CD4-positive, alpha-beta memory T cell (primary cell): ENCODE measurements at regions not wholly inside any gene's neighbourhood (a gene's known extent, or its start where the extent isn't known, plus 50 kb on each side); places are given as distances from the start of the nearest gene placed in this dataset.

ENCODE experiments used
- CTCF ChIA-PET: fragments of 350-600 bp; sonication (Branson Sonifier 250); formaldehyde crosslinking; loops from one replicate; lab custom pipeline; 2021; ENCODE audit warnings: inconsistent platforms; ENCODE audit not compliant: partially characterized antibody; lab: Charles Lee
- POLR2A ChIA-PET: fragments of 350-600 bp; sonication (Branson Sonifier 250); formaldehyde crosslinking; loops from one replicate; lab custom pipeline; 2021; ENCODE audit not compliant: partially characterized antibody; lab: Charles Lee
- DNase-seq, 5 donors: peaks; one replicate each; pipeline versions ENCODE4 v3.0.0 to v3.0.0-alpha.2; 2020 to 2022; ENCODE audit warnings: mixed read lengths in 1 of 5
- H3K27ac ChIP-seq: one replicate; pipeline ENCODE4 v1.7.0; 2013; ENCODE audit warnings: low read depth, low read length
- H3K27me3 ChIP-seq: 2 replicates; pipeline ENCODE4 v1.7.0; 2013; ENCODE audit warnings: mild to moderate bottlenecking, low read length, moderate library complexity; ENCODE audit not compliant: insufficient read depth
- H3K36me3 ChIP-seq: 2 replicates; pipeline ENCODE4 v1.7.0; 2013; ENCODE audit warnings: mild to moderate bottlenecking, low read length, moderate library complexity; ENCODE audit not compliant: insufficient read depth
- H3K4me1 ChIP-seq: 2 replicates; pipeline ENCODE4 v1.7.0; 2013; ENCODE audit warnings: mild to moderate bottlenecking, low read length, moderate library complexity; ENCODE audit not compliant: insufficient read depth
- H3K4me3 ChIP-seq, 2 donors: one replicate each; pipeline ENCODE4 v1.7.0; 2013; ENCODE audit warnings: low read length in 2 of 2, mild to moderate bottlenecking in 1 of 2
- H3K9me3 ChIP-seq, 2 donors: one replicate each; pipeline ENCODE4 v1.7.0; 2013; ENCODE audit warnings: low read length in 2 of 2, control low read depth in 1 of 2; ENCODE audit not compliant: control insufficient read depth in 1 of 2
- H3K27ac Mint-ChIP-seq, 7 donors: one replicate each; pipeline ENCODE4 v1.8.0; 2020 to 2021; ENCODE audit warnings: mixed read lengths in 7 of 7, mild to moderate bottlenecking in 6 of 7, inconsistent platforms in 3 of 7, moderate library complexity in 3 of 7
- H3K27me3 Mint-ChIP-seq, 2 donors: one replicate each; pipeline ENCODE4 v1.8.0; 2020 to 2021; ENCODE audit warnings: mixed read lengths in 2 of 2
- H3K36me3 Mint-ChIP-seq, 2 donors: one replicate each; pipeline ENCODE4 v1.8.0; 2020 to 2021; ENCODE audit warnings: mixed read lengths in 2 of 2, inconsistent platforms in 1 of 2, mild to moderate bottlenecking in 1 of 2
- H3K4me1 Mint-ChIP-seq, 4 donors: one replicate each; pipeline ENCODE4 v1.8.0; 2020 to 2021; ENCODE audit warnings: mixed read lengths in 4 of 4, mild to moderate bottlenecking in 1 of 4
- H3K4me3 Mint-ChIP-seq, 8 donors: one replicate each; pipeline ENCODE4 v1.8.0; 2020 to 2021; ENCODE audit warnings: mixed read lengths in 8 of 8, mild to moderate bottlenecking in 7 of 8, moderate library complexity in 6 of 8, inconsistent platforms in 3 of 8
- H3K9me3 Mint-ChIP-seq, 8 donors: one replicate each; pipeline ENCODE4 v1.8.0; 2020 to 2021; ENCODE audit warnings: mixed read lengths in 8 of 8, mild to moderate bottlenecking in 5 of 8, inconsistent platforms in 3 of 8, moderate library complexity in 1 of 8
- intact Hi-C: fragments of 100-400 bp; cut with micrococcal nuclease; formaldehyde crosslinking; loops from one replicate; pipeline ENCODE4 v1.15.1; 2023

- intact Hi-C loops, result no loop called here
- Histone ChIP-seq H3K4me3 (no peak overlapping the region), H3K36me3 (no peaks in the 10 kb centered on the region), H3K9me3 (no peaks in the 10 kb centered on the region), H3K27ac (no peak overlapping the region), H3K27me3 (no peaks in the 10 kb centered on the region), H3K4me1 (no peaks in the 10 kb centered on the region)
- H3K4me3 Mint-ChIP-seq, result no peak overlapping the region
- no peaks in the 10 kb centered on the region for H3K36me3 Mint-ChIP-seq
- peaks cover 0 to 3% of the 10 kb centered on the region in 2 donors for H3K27me3 Mint-ChIP-seq
- H3K9me3 Mint-ChIP-seq, result no peaks in the 10 kb centered on the region
- POLR2A ChIA-PET, result no interaction called here
- DNase-seq, result no peak
- no peaks in the 10 kb centered on the region for H3K4me1 Mint-ChIP-seq
- CTCF ChIA-PET, result no interaction called here
- H3K27ac Mint-ChIP-seq, result no peak overlapping the region
Measured at GRCh38 chr1:203569490-203570318, 56.9 kb upstream of the ATP2B4 start.

DNA sequence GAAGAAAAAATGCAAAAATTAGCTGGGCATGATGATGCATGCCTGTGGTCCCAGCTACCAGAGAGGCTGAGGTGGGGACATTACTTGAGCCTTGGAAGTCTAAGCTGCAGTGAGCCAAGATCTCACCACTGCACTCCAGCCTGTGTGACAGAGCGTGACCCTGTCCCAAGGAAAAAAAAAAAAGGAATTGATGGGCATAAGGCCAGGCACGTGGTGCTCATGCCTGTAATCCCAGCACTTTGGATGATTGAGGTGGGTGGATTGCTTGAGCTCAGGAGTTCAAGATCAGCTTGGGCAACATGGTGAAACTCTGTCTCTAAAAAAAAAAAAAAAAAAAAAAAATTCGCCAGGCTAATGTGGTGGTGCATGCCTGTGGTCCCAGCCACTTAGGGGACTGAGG, 55.8 kb upstream of the ATP2B4 start:
- Mint-ChIP-seq H3K36me3 (no peaks in the 10 kb centered on the region), H3K9me3 (no peaks in the 10 kb centered on the region), H3K4me3 (no peak overlapping the region), H3K27me3 (peaks cover 0 to 3% of the 10 kb centered on the region in 2 donors), H3K4me1 (no peaks in the 10 kb centered on the region), H3K27ac (no peak overlapping the region)
- ChIA-PET CTCF (no interaction called here), POLR2A (no interaction called here)
- H3K27ac ChIP-seq, result no peak overlapping the region
- H3K4me1 ChIP-seq, result no peaks in the 10 kb centered on the region
- intact Hi-C loops, result no loop called here
- DNase-seq, result no peak
- H3K36me3 ChIP-seq, result no peaks in the 10 kb centered on the region
- H3K4me3 ChIP-seq, result no peak overlapping the region
- H3K27me3 ChIP-seq, result no peaks in the 10 kb centered on the region
- no peaks in the 10 kb centered on the region for H3K9me3 ChIP-seq

GRCh38 chr1:203571661-203572060, 55.0 kb upstream of the ATP2B4 start:
- Mint-ChIP-seq H3K27ac (no peak overlapping the region), H3K27me3 (peaks cover 0 to 3% of the 10 kb centered on the region in 2 donors), H3K9me3 (no peaks in the 10 kb centered on the region), H3K36me3 (no peaks in the 10 kb centered on the region), H3K4me1 (no peaks in the 10 kb centered on the region), H3K4me3 (no peak overlapping the region)
- DNase-seq, result no peak
- H3K36me3 ChIP-seq, result no peaks in the 10 kb centered on the region
- no peak overlapping the region for H3K4me3 ChIP-seq
- POLR2A ChIA-PET, result interaction anchor here (1.1 kb wide), 1 partner anchor 43 kb away, joined by 3 read pairs; no protein-coding TSS in a partner anchor
- no peaks in the 10 kb centered on the region for H3K9me3 ChIP-seq
- intact Hi-C loops, result no loop called here
- H3K27ac ChIP-seq, result no peak overlapping the region
- H3K4me1 ChIP-seq, result no peaks in the 10 kb centered on the region
- no peaks in the 10 kb centered on the region for H3K27me3 ChIP-seq
- CTCF ChIA-PET, result no interaction called here

GRCh38 chr1:203572134-203572625, 54.5 kb upstream of the ATP2B4 start:
- Histone ChIP-seq H3K27me3 (no peaks in the 10 kb centered on the region), H3K9me3 (no peaks in the 10 kb centered on the region), H3K36me3 (no peaks in the 10 kb centered on the region), H3K4me1 (no peaks in the 10 kb centered on the region), H3K4me3 (no peak overlapping the region), H3K27ac (no peak overlapping the region)
- ChIA-PET CTCF (no interaction called here), POLR2A (interaction anchor here (1.1 kb wide), 1 partner anchor 44 kb away, joined by 3 read pairs; no protein-coding TSS in a partner anchor)
- intact Hi-C loops, result no loop called here
- no peak overlapping the region for H3K4me3 Mint-ChIP-seq
- no peaks in the 10 kb centered on the region for H3K36me3 Mint-ChIP-seq
- H3K27ac Mint-ChIP-seq, result no peak overlapping the region
- no peak for DNase-seq
- no peaks in the 10 kb centered on the region for H3K9me3 Mint-ChIP-seq
- no peaks in the 10 kb centered on the region for H3K4me1 Mint-ChIP-seq
- peaks cover 0 to 3% of the 10 kb centered on the region in 2 donors for H3K27me3 Mint-ChIP-seq

DNA sequence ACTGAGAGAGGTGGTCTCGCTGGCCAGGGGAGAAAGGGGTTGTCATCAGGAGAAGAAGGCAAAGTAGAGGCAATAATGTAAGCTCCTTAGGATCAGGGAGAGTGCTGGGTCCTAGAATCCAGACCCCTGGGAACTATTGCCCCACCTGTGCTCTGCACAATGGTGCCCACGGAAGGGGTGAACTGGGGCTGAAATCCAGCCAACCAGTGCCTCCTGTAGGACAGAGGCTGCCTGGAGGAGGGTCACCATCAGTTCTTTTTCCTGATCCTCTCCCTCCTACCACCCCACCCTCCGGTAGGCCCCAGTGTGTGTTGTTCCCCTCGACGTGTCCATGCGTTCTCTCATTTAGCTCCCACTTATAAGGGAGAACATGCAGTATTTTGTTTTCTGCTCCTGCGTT, 52.9 kb upstream of the ATP2B4 start:
- H3K4me3 Mint-ChIP-seq, result no peak overlapping the region
- Histone ChIP-seq H3K27ac (no peak overlapping the region), H3K9me3 (no peaks in the 10 kb centered on the region), H3K36me3 (no peaks in the 10 kb centered on the region), H3K4me3 (no peak overlapping the region), H3K4me1 (no peaks in the 10 kb centered on the region), H3K27me3 (no peaks in the 10 kb centered on the region)
- no peak for DNase-seq
- no peak overlapping the region for H3K27ac Mint-ChIP-seq
- ChIA-PET CTCF (no interaction called here), POLR2A (no interaction called here)
- H3K4me1 Mint-ChIP-seq, result no peaks in the 10 kb centered on the region
- H3K9me3 Mint-ChIP-seq, result no peaks in the 10 kb centered on the region
- H3K36me3 Mint-ChIP-seq, result no peaks in the 10 kb centered on the region
- intact Hi-C loops, result no loop called here
- peaks cover 0 to 3% of the 10 kb centered on the region in 2 donors for H3K27me3 Mint-ChIP-seq
